Omental fat pad (tissue), 3 donors: ENCODE measurements at regions not wholly inside any gene's neighbourhood (a gene's known extent, or its start where the extent isn't known, plus 50 kb on each side); places are given as distances from the start of the nearest gene placed in this dataset.

Experiments
- ATAC-seq: fragments of 150-250 bp; one replicate; pipeline ENCODE4 v1.9.1; 2016; ENCODE audit warnings: mild to moderate bottlenecking, moderate library complexity; ENCODE audit not compliant: low FRiP score
- DNase-seq: peaks from one replicate; pipeline ENCODE4 v3.0.0-alpha.2; 2019; ENCODE audit warnings: low spot score
- CTCF ChIP-seq, 3 donors: fragments of 450-650 bp; IDR thresholded peaks; one replicate each; pipeline ENCODE4 v1.5.1; 2016 to 2017; ENCODE audit warnings: antibody characterized with exemption in 3 of 3, mild to moderate bottlenecking in 3 of 3, moderate library complexity in 2 of 3

GRCh38 chr2:107112561-107112960 lies 226.6 kb upstream of the ST6GAL2 start:
- TF ChIP-seq CTCF (IDR thresholded peaks at IDR 0.05): no peak
- DNase-seq (no peak), ATAC-seq (no peak)

- ATAC-seq: no peak
These were observed 242.4 kb upstream of the ST6GAL2 start for GRCh38 chr2:107128381-107128780.

GRCh38 chr2:107132070-107132469 lies 246.1 kb upstream of the ST6GAL2 start:
- ATAC-seq (no peak), DNase-seq (no peak)
- no peak for TF ChIP-seq CTCF (IDR thresholded peaks at IDR 0.05)

More at GRCh38 chr2:107128381-107128780, 242.4 kb upstream of the ST6GAL2 start:
- no peak for TF ChIP-seq CTCF (IDR thresholded peaks at IDR 0.05)
- DNase-seq: no peak

- ATAC-seq: no peak
- DNase-seq: no peak
- TF ChIP-seq CTCF (IDR thresholded peaks at IDR 0.05): no peak
These were observed 246.8 kb upstream of the ST6GAL2 start for GRCh38 chr2:107132746-107133145.

- ATAC-seq: no peak
- DNase-seq: no peak
- no peak for TF ChIP-seq CTCF (IDR thresholded peaks at IDR 0.05)
These were observed 247.4 kb upstream of the ST6GAL2 start for GRCh38 chr2:107133412-107133811.

GRCh38 chr2:107136733-107137132 lies 250.8 kb upstream of the ST6GAL2 start:
- no peak for TF ChIP-seq CTCF (IDR thresholded peaks at IDR 0.05)
- no peak for ATAC-seq
- no peak for DNase-seq

GRCh38 chr2:107137706-107138105 lies 251.7 kb upstream of the ST6GAL2 start:
- DNase-seq: no peak
- no peak for ATAC-seq
- no peak for TF ChIP-seq CTCF (IDR thresholded peaks at IDR 0.05)
